H1 (cell line): ENCODE measurements at regions not wholly inside any gene's neighbourhood (a gene's known extent, or its start where the extent isn't known, plus 50 kb on each side); places are given as distances from the start of the nearest gene placed in this dataset.
"Not testable (repeated sequence)": the region's sequence is repeated elsewhere in the genome, so short reads cannot be mapped to it uniquely, and the experiment has no call there.

Experiments
- CTCF ChIA-PET: fragments of 300-600 bp; sonication (Branson Sonifier 250); formaldehyde crosslinking; loops from one replicate; lab custom pipeline; 2021; ENCODE audit not compliant: partially characterized antibody; lab: Charles Lee
- POLR2A ChIA-PET: fragments of 300-600 bp; sonication (Branson Sonifier 250); formaldehyde crosslinking; loops from one replicate; lab custom pipeline; 2021; ENCODE audit warnings: inconsistent platforms; ENCODE audit not compliant: partially characterized antibody; lab: Charles Lee
- DNase-seq, 2 experiments: peaks; one replicate each; pipeline versions ENCODE4 v3.0.0 to v3.0.0-alpha.2; 2010 to 2022; ENCODE audit warnings: low spot score in 2 of 2, low read depth in 1 of 2, mixed read lengths in 1 of 2
- FAIRE-seq: peaks from 2 replicates; lab custom pipeline; 2011; peaks lifted over from hg19 to GRCh38; lab: Jason Lieb, UNC
- H2AFZ ChIP-seq: 2 replicates; pipeline ENCODE4 v1.8.1; 2012; ENCODE audit warnings: low read length, inconsistent platforms
- H2AK5ac ChIP-seq: 2 replicates; pipeline ENCODE4 v1.6.1; 2013; ENCODE audit warnings: low read depth, low read length
- H2BK120ac ChIP-seq: replicated peaks from 2 replicates; pipeline ENCODE3; 2013; ENCODE audit warnings: low read depth, low read length, inconsistent platforms
- H2BK12ac ChIP-seq: 2 replicates; pipeline ENCODE4 v1.6.1; 2013; ENCODE audit warnings: low read depth, low read length
- H2BK15ac ChIP-seq: 2 replicates; pipeline ENCODE4 v1.6.1; 2013; ENCODE audit warnings: low read length
- H2BK20ac ChIP-seq: 2 replicates; pipeline ENCODE4 v1.6.1; 2013; ENCODE audit warnings: low read length
- H2BK5ac ChIP-seq: 2 replicates; pipeline ENCODE4 v1.6.1; 2013; ENCODE audit warnings: low read depth, low read length
- H3K14ac ChIP-seq: 2 replicates; pipeline ENCODE4 v1.6.1; 2013; ENCODE audit warnings: inconsistent platforms; ENCODE audit not compliant: insufficient read length
- H3K18ac ChIP-seq: 2 replicates; pipeline ENCODE4 v1.6.1; 2013; ENCODE audit warnings: low read length; ENCODE audit errors: extremely low read depth
- H3K23ac ChIP-seq: 2 replicates; pipeline ENCODE4 v1.6.1; 2013; ENCODE audit warnings: inconsistent platforms; ENCODE audit not compliant: insufficient read length
- H3K23me2 ChIP-seq: 2 replicates; pipeline ENCODE4 v1.6.1; 2013; ENCODE audit warnings: low read depth, low read length
- H3K27ac ChIP-seq: 2 replicates; pipeline ENCODE4 v1.6.1; 2011; ENCODE audit warnings: low read depth, low read length, inconsistent platforms
- H3K27me3 ChIP-seq, 4 experiments: replicated peaks in 1 of 4; 1 replicate in 1 of 4; 2 replicates in 3 of 4; pipeline versions ENCODE4 v1.6.1 to v1.8.1; 2011 to 2013; ENCODE audit warnings: low read length in 3 of 4, mild to moderate bottlenecking in 3 of 4, inconsistent platforms in 2 of 4, mixed read lengths in 2 of 4, moderate library complexity in 1 of 4; ENCODE audit not compliant: control insufficient read depth in 3 of 4, insufficient read depth in 3 of 4; ENCODE audit errors: extremely low read depth in 1 of 4
- H3K36me3 ChIP-seq, 4 experiments: 2 replicates each; pipeline versions ENCODE4 v1.6.1 to v1.8.1; 2011 to 2013; ENCODE audit warnings: mild to moderate bottlenecking in 4 of 4, low read length in 3 of 4, moderate library complexity in 2 of 4, control low read depth in 1 of 4, inconsistent platforms in 1 of 4; ENCODE audit not compliant: insufficient read depth in 4 of 4, control insufficient read depth in 2 of 4
- H3K4ac ChIP-seq: replicated peaks from 2 replicates; pipeline ENCODE3; 2013; ENCODE audit warnings: low read length, low read depth, mixed read lengths, inconsistent platforms; ENCODE audit not compliant: insufficient read length
- H3K4me1 ChIP-seq, 4 experiments: replicated peaks in 1 of 4; 1 replicate in 1 of 4; 2 replicates in 3 of 4; pipeline versions ENCODE4 v1.6.1 to v1.8.1; 2011 to 2013; ENCODE audit warnings: low read length in 3 of 4, inconsistent platforms in 2 of 4, mixed read lengths in 1 of 4; ENCODE audit not compliant: insufficient read depth in 4 of 4, control insufficient read depth in 3 of 4
- H3K4me2 ChIP-seq, 2 experiments: 2 replicates each; pipeline versions ENCODE4 v1.6.1 to v1.8.1; 2011 to 2013; ENCODE audit warnings: low read depth in 2 of 2, low read length in 2 of 2, control low read depth in 1 of 2, inconsistent platforms in 1 of 2, mild to moderate bottlenecking in 1 of 2; ENCODE audit not compliant: insufficient read depth in 1 of 2
- H3K4me3 ChIP-seq, 4 experiments: fragments of 200-600, 300-600 bp in 1 of 4; sonication (generic), shearing (Covaris generic), sonication (Bioruptor Twin) in 1 of 4; 2 replicates each; pipeline versions ENCODE4 v1.5.1 to v1.8.1; 2011 to 2016; ENCODE audit warnings: low read length in 4 of 4, low read depth in 3 of 4, control low read depth in 2 of 4, inconsistent platforms in 2 of 4, mild to moderate bottlenecking in 2 of 4, mixed read lengths in 1 of 4, moderate library complexity in 1 of 4; ENCODE audit not compliant: insufficient read depth in 2 of 4; ENCODE audit errors: extremely low read depth in 1 of 4
- H3K56ac ChIP-seq: replicated peaks from 2 replicates; pipeline ENCODE3; 2013; ENCODE audit warnings: low read depth, mild to moderate bottlenecking, mixed read lengths, low read length, inconsistent platforms; ENCODE audit not compliant: insufficient read length
- H3K79me1 ChIP-seq: 2 replicates; pipeline ENCODE4 v1.6.1; 2013; ENCODE audit warnings: low read depth, low read length, control low read depth
- H3K79me2 ChIP-seq, 2 experiments: 2 replicates each; pipeline versions ENCODE4 v1.6.1 to v1.8.1; 2012 to 2013; ENCODE audit warnings: low read length in 2 of 2, mild to moderate bottlenecking in 2 of 2, inconsistent platforms in 1 of 2; ENCODE audit not compliant: insufficient read depth in 2 of 2, control insufficient read depth in 1 of 2
- H3K9ac ChIP-seq, 4 experiments: replicated peaks in 1 of 4; 1 replicate in 1 of 4; 2 replicates in 3 of 4; pipeline versions ENCODE4 v1.6.1 to v1.8.1; 2011 to 2013; ENCODE audit warnings: low read depth in 3 of 4, low read length in 3 of 4, control low read depth in 2 of 4, mild to moderate bottlenecking in 2 of 4, moderate library complexity in 2 of 4, inconsistent platforms in 1 of 4; ENCODE audit errors: extremely low read depth in 1 of 4
- H3K9me3 ChIP-seq, 2 experiments: 2 replicates each; pipeline versions ENCODE4 v1.6.1 to v1.8.1; 2012 to 2013; ENCODE audit warnings: mild to moderate bottlenecking in 2 of 2, moderate library complexity in 2 of 2, control low read depth in 1 of 2, inconsistent platforms in 1 of 2, low read depth in 1 of 2, low read length in 1 of 2, mixed read lengths in 1 of 2; ENCODE audit not compliant: insufficient read depth in 2 of 2
- H4K20me1 ChIP-seq, 2 experiments: replicated peaks in 1 of 2; 2 replicates each; pipeline versions ENCODE3 to v1.8.1; 2011 to 2013; ENCODE audit warnings: inconsistent platforms in 2 of 2, low read length in 2 of 2, mild to moderate bottlenecking in 1 of 2; ENCODE audit not compliant: insufficient read depth in 2 of 2, control insufficient read depth in 1 of 2
- H4K5ac ChIP-seq: 2 replicates; pipeline ENCODE4 v1.6.1; 2013; ENCODE audit warnings: low read length, low read depth, mixed read lengths, inconsistent platforms; ENCODE audit not compliant: insufficient read length
- H4K8ac ChIP-seq: 2 replicates; pipeline ENCODE4 v1.8.0; 2013; ENCODE audit warnings: mild to moderate bottlenecking, moderate library complexity, low read length, inconsistent platforms; ENCODE audit not compliant: insufficient read depth; ENCODE audit errors: extremely low read depth
- H4K91ac ChIP-seq: replicated peaks from 2 replicates; pipeline ENCODE3; 2013; ENCODE audit warnings: low read length, mixed read lengths, inconsistent platforms; ENCODE audit not compliant: insufficient read length
- WGBS, 2 experiments: shearing (Covaris generic) in 1 of 2; methylation state at CpG; one replicate each; pipeline versions ENCODE4 v1.1.6 to v1.1.7; 2013 to 2015; ENCODE audit warnings: low lambda C conversion rate in 2 of 2, mixed read lengths in 2 of 2, inconsistent platforms in 1 of 2, low coverage in 1 of 2, missing lambda C conversion rate in 1 of 2; ENCODE audit not compliant: insufficient replicate concordance in 2 of 2, insufficient coverage in 1 of 2, insufficient read length in 1 of 2; ENCODE audit errors: extremely low coverage in 1 of 2, missing lambda C conversion rate in 1 of 2; 5-methylcytosine and 5-hydroxymethylcytosine counted together

DNA sequence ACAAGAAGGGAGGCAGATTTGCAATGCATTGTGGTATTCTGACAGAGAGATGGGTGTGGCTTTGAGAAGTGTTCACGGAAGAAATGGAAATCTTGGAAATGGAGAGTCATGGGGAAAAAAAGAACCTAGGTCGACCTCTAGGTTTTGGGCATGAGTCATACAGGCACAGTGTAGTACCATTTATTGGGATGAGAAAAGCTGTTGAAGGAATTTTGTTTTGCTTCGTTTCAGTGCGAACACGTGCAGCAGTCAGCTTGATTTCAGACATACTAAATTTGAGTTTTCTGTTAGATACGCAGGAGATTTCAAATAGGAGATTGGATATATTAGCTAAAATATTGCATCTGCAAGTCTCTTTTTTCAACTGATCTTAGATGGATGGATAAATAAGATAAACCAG is 119.8 kb upstream of the ZNG1F start:
- H2AFZ ChIP-seq, FAIRE-seq, H4K20me1 ChIP-seq, H2BK120ac ChIP-seq, H4K5ac ChIP-seq, H2BK12ac ChIP-seq, H3K14ac ChIP-seq, H3K4me3 ChIP-seq, H4K8ac ChIP-seq, H3K23ac ChIP-seq, H3K9ac ChIP-seq, H3K23me2 ChIP-seq, H3K79me1 ChIP-seq, H3K4me1 ChIP-seq, H3K36me3 ChIP-seq, H2BK5ac ChIP-seq, H3K27me3 ChIP-seq, H2BK15ac ChIP-seq, H3K4ac ChIP-seq, H3K4me2 ChIP-seq, H3K18ac ChIP-seq, DNase-seq, H4K91ac ChIP-seq, POLR2A ChIA-PET, H3K9me3 ChIP-seq, H3K27ac ChIP-seq, H2BK20ac ChIP-seq, H3K56ac ChIP-seq, H2AK5ac ChIP-seq, CTCF ChIA-PET, H3K79me2 ChIP-seq: not testable (repeated sequence)
- WGBS, 2 experiments = 81% methylated on average over 6 of the region's 6 CpGs; no CpG with 5 or more reads in 1 of the 2 experiments

DNA sequence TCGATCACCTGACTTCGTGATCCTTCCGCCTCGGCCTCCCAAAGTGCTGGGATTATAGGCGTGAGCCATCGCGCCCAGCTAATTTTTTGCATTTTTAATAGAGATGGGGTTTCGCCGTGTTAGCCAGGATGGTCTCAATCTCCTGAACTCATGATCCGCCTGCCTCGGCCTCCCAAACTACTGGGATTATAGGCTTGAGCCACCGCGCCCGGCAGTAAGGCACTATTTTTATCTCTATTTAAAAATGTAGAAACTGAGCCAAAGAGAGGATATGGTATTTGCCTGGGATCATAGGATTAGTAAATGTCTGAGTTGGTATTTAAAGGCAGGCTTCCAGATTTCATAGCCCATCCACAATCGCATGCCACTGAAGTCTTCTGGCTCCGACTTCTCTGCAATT is 96.6 kb upstream of the ZNG1F start:
- CTCF ChIA-PET, H3K14ac ChIP-seq, H3K4ac ChIP-seq, H3K36me3 ChIP-seq, H2BK120ac ChIP-seq, H3K4me1 ChIP-seq, DNase-seq, H3K23me2 ChIP-seq, H3K27me3 ChIP-seq, H3K79me1 ChIP-seq, H2BK5ac ChIP-seq, H3K79me2 ChIP-seq, H4K20me1 ChIP-seq, H3K27ac ChIP-seq, H3K9ac ChIP-seq, H3K23ac ChIP-seq, H4K5ac ChIP-seq, H4K91ac ChIP-seq, H3K9me3 ChIP-seq, H4K8ac ChIP-seq, H2BK15ac ChIP-seq, H2BK20ac ChIP-seq, FAIRE-seq, H3K4me3 ChIP-seq, POLR2A ChIA-PET, H3K18ac ChIP-seq, H2AK5ac ChIP-seq, H3K56ac ChIP-seq, H3K4me2 ChIP-seq, H2AFZ ChIP-seq, H2BK12ac ChIP-seq: not testable (repeated sequence)
- 96% methylated on average over 16 of the region's 16 CpGs; no CpG with 5 or more reads in 1 of the 2 experiments for WGBS, 2 experiments
